Activated naive CD4-positive, alpha-beta T cell treated with anti-CD3 and anti-CD28 coated beads for 36 hours (primary cell): ENCODE measurements at regions not wholly inside any gene's neighbourhood (a gene's known extent, or its start where the extent isn't known, plus 50 kb on each side); places are given as distances from the start of the nearest gene placed in this dataset.
A peak's percentile ranks its signal among the peaks of the same experiment; 100 is the strongest.
"Not testable (repeated sequence)": the region's sequence is repeated elsewhere in the genome, so short reads cannot be mapped to it uniquely, and the experiment has no call there.

ENCODE experiments used
- CTCF ChIA-PET: fragments of 350-600 bp; sonication (Branson Sonifier 250); formaldehyde crosslinking; loops from one replicate; lab custom pipeline; 2021; ENCODE audit warnings: antibody characterized with exemption; lab: Charles Lee
- DNase-seq: peaks from one replicate; pipeline ENCODE4 v3.0.0-alpha.2; 2020
- H3K27ac Mint-ChIP-seq: one replicate; pipeline ENCODE4 v1.8.0; 2021; ENCODE audit warnings: mild to moderate bottlenecking, mixed read lengths
- H3K27me3 Mint-ChIP-seq: one replicate; pipeline ENCODE4 v1.8.0; 2021; ENCODE audit warnings: low read depth, mixed read lengths
- H3K36me3 Mint-ChIP-seq: one replicate; pipeline ENCODE4 v1.8.0; 2021; ENCODE audit warnings: low read depth, mixed read lengths
- H3K4me1 Mint-ChIP-seq: one replicate; pipeline ENCODE4 v1.8.0; 2021; ENCODE audit warnings: low read depth, mixed read lengths
- H3K4me3 Mint-ChIP-seq: one replicate; pipeline ENCODE4 v1.8.0; 2021; ENCODE audit warnings: mild to moderate bottlenecking, moderate library complexity, mixed read lengths
- H3K9me3 Mint-ChIP-seq: one replicate; pipeline ENCODE4 v1.8.0; 2021; ENCODE audit warnings: mixed read lengths
- intact Hi-C: fragments of 100-400 bp; cut with micrococcal nuclease; formaldehyde crosslinking; loops from one replicate; pipeline ENCODE4 v1.15.1; 2023

- intact Hi-C loops, result no loop called here
- H3K4me3 Mint-ChIP-seq, result no peak overlapping the region
- H3K27ac Mint-ChIP-seq, result no peak overlapping the region
- H3K36me3 Mint-ChIP-seq, result no peaks in the 10 kb centered on the region
- DNase-seq, result no peak
- peaks cover 2% of the 10 kb centered on the region for H3K9me3 Mint-ChIP-seq
- CTCF ChIA-PET, result no interaction called here
- no peaks in the 10 kb centered on the region for H3K4me1 Mint-ChIP-seq
- no peaks in the 10 kb centered on the region for H3K27me3 Mint-ChIP-seq
Observed at GRCh38 chr13:73535341-73535740, 476.5 kb downstream of the KLF5 start.

DNA sequence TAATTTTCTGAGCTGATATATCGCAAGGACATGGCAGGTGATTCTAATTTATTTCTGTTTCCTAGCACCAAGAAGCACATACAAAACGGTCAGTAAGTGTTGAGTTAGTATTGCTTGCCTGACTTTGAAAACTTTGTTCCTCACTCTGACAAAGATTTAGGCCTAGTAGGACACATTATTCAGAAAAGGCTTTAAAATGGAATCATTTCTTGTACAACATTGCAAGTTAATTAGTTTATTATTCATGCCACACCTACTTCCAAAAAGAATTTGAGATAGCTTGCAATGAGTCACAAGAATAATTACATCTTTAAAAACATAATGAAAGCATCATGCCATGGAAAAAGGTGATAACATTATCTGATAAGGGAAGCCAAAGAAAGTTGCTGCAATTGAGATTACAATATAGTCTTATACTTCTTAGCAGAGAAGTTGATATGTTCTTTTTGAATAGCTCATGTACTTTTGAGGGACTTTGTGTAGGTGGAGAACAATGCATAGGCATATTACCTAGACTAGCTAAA lies 474.2 kb downstream of the KLF5 start:
- Mint-ChIP-seq H3K27ac (no peak overlapping the region), H3K9me3 (peaks cover 2% of the 10 kb centered on the region)

DNA sequence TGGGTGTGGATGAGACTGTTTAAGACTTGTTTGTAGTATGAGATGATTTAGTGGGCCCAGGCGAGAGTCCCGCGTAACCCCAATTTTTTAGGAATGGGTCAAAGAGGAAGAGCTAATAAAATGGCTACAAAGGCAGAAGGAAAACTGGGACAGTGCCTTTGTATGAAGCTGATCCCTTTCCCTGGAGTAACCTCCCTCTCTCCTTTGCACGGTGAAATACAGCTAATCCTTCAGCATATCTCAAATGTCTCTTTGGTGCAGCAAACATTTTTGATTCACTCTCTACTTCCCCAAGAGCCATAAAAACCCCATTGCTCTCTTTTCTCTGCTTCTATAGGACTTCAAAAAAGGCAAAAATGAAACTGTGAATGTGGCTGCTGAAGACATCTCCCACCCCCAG lies 473.8 kb downstream of the KLF5 start:
- Mint-ChIP-seq H3K27ac (no peak overlapping the region), H3K27me3 (no peaks in the 10 kb centered on the region), H3K4me3 (no peak overlapping the region), H3K36me3 (no peaks in the 10 kb centered on the region), H3K9me3 (peaks cover 2% of the 10 kb centered on the region), H3K4me1 (no peaks in the 10 kb centered on the region)
- CTCF ChIA-PET, result interaction anchor here (0.6 kb wide), 1 partner anchor 122 kb away, joined by 3 read pairs; no protein-coding TSS in a partner anchor
- DNase-seq, result no peak
- intact Hi-C loops, result no loop called here

More for the DNA sequence above, 474.2 kb downstream of the KLF5 start:
- intact Hi-C loops, result no loop called here
- DNase-seq, result no peak
- no peaks in the 10 kb centered on the region for H3K36me3 Mint-ChIP-seq
- CTCF ChIA-PET, result no interaction called here
- H3K4me1 Mint-ChIP-seq, result no peaks in the 10 kb centered on the region
- no peak overlapping the region for H3K4me3 Mint-ChIP-seq
- H3K27me3 Mint-ChIP-seq, result no peaks in the 10 kb centered on the region

GRCh38 chr13:73531014-73531413 lies 472.2 kb downstream of the KLF5 start:
- no peak for DNase-seq
- CTCF ChIA-PET, result no interaction called here
- H3K4me1 Mint-ChIP-seq, result no peaks in the 10 kb centered on the region
- H3K9me3 Mint-ChIP-seq, result peaks cover 2% of the 10 kb centered on the region
- H3K4me3 Mint-ChIP-seq, result no peak overlapping the region
- no peak overlapping the region for H3K27ac Mint-ChIP-seq
- H3K27me3 Mint-ChIP-seq, result no peaks in the 10 kb centered on the region
- intact Hi-C loops, result no loop called here
- no peaks in the 10 kb centered on the region for H3K36me3 Mint-ChIP-seq

DNA sequence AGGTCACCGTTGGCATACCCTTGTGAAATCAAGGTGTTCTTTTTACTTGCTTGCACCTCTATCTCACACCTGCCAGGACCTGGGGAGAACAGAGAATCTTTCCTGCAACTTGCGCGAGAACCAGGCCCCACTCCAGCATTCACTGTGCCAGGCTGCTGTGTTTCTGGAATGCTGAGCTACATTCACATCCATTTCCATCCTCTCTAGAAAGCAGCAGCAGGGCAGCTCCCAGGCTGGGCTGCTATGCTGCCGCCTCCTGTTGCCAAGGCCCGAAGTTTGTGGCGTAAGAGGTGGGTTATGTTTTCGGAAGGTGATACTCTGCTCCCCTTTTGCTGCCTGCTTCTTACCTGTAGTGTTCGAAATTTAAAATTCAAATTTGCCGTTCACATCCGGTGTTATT lies 464.1 kb downstream of the KLF5 start:
- Mint-ChIP-seq H3K4me3 (no peak overlapping the region), H3K4me1 (peaks cover 22% of the 10 kb centered on the region), H3K27ac (no peak overlapping the region), H3K9me3 (no peaks in the 10 kb centered on the region), H3K27me3 (no peaks in the 10 kb centered on the region), H3K36me3 (no peaks in the 10 kb centered on the region)
- intact Hi-C loops, result no loop called here
- DNase-seq, result no peak
- CTCF ChIA-PET, result no interaction called here

DNA sequence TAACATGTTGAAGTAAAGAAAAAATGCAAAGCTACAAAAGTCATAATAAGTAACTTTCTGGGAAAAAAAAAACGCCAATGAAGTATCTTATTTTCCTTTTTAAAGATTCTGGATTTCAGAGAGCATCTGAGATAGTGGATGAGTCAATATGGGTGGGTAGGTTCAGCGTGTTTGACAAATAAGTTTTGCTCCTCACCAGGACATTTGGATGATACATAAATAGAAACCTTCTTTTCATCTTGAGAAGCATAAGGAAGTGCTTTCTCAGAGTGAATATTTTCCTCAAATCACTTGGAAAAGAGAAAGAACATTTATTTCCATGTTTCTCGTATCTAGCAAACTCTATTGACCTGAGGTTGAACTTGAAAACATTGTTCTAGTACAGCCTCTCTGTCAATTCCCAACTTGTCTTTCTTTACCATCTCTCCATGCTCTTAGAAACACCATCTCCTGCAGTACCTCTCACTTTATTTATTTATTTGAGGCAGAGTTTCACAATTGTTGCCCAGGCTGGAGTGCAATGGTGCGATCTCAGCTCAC lies 463.2 kb downstream of the KLF5 start:
- H3K27ac Mint-ChIP-seq, result no peak overlapping the region
- H3K4me3 Mint-ChIP-seq, result no peak overlapping the region
- no peaks in the 10 kb centered on the region for H3K9me3 Mint-ChIP-seq
- H3K27me3 Mint-ChIP-seq, result no peaks in the 10 kb centered on the region
- H3K4me1 Mint-ChIP-seq, result peaks cover 22% of the 10 kb centered on the region
- intact Hi-C loops, result loop anchor here (2.0 kb wide), 1 partner anchor 181 kb away; no protein-coding TSS in a partner anchor
- no peaks in the 10 kb centered on the region for H3K36me3 Mint-ChIP-seq
- CTCF ChIA-PET, result no interaction called here
- no peak for DNase-seq

- no peaks in the 10 kb centered on the region for H3K9me3 Mint-ChIP-seq
- peak; percentile 10 for DNase-seq
- H3K4me1 Mint-ChIP-seq, result peaks cover 22% of the 10 kb centered on the region
- H3K27me3 Mint-ChIP-seq, result no peaks in the 10 kb centered on the region
- intact Hi-C loops, result loop anchor here (2.0 kb wide), 1 partner anchor 182 kb away; no protein-coding TSS in a partner anchor
- H3K4me3 Mint-ChIP-seq, result peak overlapping the region; percentile 62
- CTCF ChIA-PET, result interaction anchor here (0.5 to 0.8 kb wide), 2 partner anchors 34 to 828 kb away, joined by 3 read pairs; no protein-coding TSS in a partner anchor
- peak overlapping the region; percentile 57 for H3K27ac Mint-ChIP-seq
- H3K36me3 Mint-ChIP-seq, result no peaks in the 10 kb centered on the region
Observed at GRCh38 chr13:73521290-73521624, 462.5 kb downstream of the KLF5 start.

DNA sequence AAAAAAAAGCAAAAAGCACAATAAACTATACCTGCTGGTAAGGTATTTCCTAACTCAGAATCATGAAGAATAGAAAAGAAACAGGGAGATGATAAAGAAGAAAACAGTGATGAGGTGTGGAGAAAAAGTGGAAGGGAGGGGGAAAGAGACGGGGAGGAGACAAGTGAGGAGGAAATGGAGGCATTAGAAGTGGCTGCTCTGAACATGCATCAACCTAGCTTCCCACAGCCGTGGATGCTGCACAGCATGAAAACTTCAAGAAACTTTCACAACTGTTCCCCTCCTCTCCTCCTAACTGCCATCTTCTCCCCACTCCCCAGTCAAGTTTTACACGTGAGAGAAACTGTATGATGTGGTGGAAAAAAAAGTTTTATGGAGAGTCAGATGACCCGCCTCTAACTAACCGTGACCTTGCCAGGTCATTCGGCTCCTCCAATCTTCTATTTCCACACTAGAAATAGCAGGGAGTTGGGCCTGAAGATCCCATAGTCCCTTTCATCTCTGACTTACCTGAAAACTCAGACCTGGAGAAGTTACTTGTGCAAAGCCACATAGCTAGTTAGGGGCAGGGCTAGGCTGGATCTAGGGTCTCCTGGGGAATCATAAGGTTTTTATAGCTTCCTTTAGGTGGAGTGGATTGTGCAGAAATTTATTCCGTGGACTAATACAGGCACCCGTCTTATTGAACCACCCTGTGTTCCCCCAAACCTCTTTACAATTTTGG lies 461.9 kb downstream of the KLF5 start:
- no peaks in the 10 kb centered on the region for H3K36me3 Mint-ChIP-seq
- DNase-seq, result peak; percentile 7
- no peaks in the 10 kb centered on the region for H3K27me3 Mint-ChIP-seq
- CTCF ChIA-PET, result interaction anchor here (0.5 to 0.9 kb wide), 6 partner anchors 34 to 829 kb away, joined by 3 to 4 read pairs (median 3); no protein-coding TSS in a partner anchor
- peak overlapping the region; percentile 57 for H3K27ac Mint-ChIP-seq
- H3K4me1 Mint-ChIP-seq, result peaks cover 22% of the 10 kb centered on the region
- intact Hi-C loops, result loop anchor here (2.0 kb wide), 1 partner anchor 182 kb away; no protein-coding TSS in a partner anchor
- H3K4me3 Mint-ChIP-seq, result peak overlapping the region; percentile 62
- no peaks in the 10 kb centered on the region for H3K9me3 Mint-ChIP-seq

- H3K27me3 Mint-ChIP-seq, H3K9me3 Mint-ChIP-seq, H3K36me3 Mint-ChIP-seq, DNase-seq: not testable (repeated sequence)
- Mint-ChIP-seq H3K4me3 (peak overlapping the region; percentile 62), H3K4me1 (peaks cover 22% of the 10 kb centered on the region), H3K27ac (peak overlapping the region; percentile 57)
- intact Hi-C loops, result loop anchor here (2.0 kb wide), 1 partner anchor 183 kb away; no protein-coding TSS in a partner anchor
- CTCF ChIA-PET, result interaction anchor here (0.6 to 0.9 kb wide), 4 partner anchors 88 to 239 kb away, joined by 3 to 4 read pairs (median 3); no protein-coding TSS in a partner anchor
Observed at GRCh38 chr13:73520135-73520534, 461.3 kb downstream of the KLF5 start.

DNA sequence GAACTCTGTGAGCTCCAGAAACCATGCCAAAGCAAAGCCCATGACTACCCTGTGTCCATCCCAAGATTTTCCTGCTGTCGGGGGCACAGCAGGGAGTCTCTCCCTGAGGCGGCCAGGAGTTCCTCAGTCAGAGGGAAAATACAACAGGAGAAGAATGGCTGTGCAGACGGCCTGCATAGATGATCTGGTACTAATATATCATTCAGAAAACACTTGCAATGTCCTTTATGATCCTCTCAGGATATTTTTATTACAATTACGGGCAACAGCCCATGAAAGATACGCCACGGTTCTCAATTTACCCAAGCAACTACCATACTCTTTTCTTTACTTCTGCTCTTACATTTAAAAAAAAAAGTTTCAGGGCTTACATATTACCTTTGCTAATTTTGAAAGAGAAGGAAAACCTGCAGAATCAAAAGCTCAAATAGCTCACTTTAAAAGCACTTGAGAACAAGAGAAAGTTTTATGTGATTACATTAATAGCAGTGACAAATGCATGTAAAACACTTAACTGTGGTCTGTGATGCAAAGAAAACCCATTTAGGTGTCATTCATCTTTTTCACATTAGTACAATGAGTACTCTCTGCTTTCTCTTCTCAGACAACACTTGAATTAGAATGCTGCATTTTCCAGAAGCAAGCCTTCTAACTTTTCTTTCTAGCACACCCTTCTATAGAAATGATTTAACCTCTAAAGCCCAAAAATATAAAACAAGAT lies 460.8 kb downstream of the KLF5 start:
- H3K27me3 Mint-ChIP-seq, result no peaks in the 10 kb centered on the region
- H3K36me3 Mint-ChIP-seq, result no peaks in the 10 kb centered on the region
- CTCF ChIA-PET, result interaction anchor here (0.7 kb wide), 2 partner anchors 88 to 238 kb away, joined by 3 read pairs; no protein-coding TSS in a partner anchor
- H3K9me3 Mint-ChIP-seq, result no peaks in the 10 kb centered on the region
- H3K4me1 Mint-ChIP-seq, result peaks cover 22% of the 10 kb centered on the region
- DNase-seq, result no peak
- no peak overlapping the region for H3K4me3 Mint-ChIP-seq
- H3K27ac Mint-ChIP-seq, result no peak overlapping the region
- intact Hi-C loops, result loop anchor here (2.0 kb wide), 1 partner anchor 183 kb away; no protein-coding TSS in a partner anchor

DNA sequence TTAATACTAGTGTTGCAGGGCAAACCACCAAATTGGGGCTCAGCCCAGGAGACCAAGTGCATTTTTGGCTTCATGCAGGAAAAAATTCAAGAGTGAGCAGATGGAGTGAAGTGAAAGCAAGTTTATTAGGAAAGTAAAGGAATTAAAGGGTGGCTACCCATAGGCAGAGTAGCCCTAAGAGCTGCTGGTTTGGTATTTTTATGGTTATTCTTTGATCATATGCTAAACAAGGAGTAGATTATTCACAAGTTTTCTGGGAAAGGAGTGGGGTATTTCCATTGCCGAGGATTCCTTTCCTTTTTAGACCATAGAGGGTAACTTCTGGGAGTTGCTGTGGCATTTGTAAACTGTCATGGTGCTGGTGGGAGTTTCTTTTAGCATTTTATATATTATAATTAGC lies 459.0 kb downstream of the KLF5 start:
- Mint-ChIP-seq H3K36me3 (no peaks in the 10 kb centered on the region), H3K4me1 (peaks cover 22% of the 10 kb centered on the region), H3K27me3 (no peaks in the 10 kb centered on the region), H3K9me3 (no peaks in the 10 kb centered on the region), H3K27ac (no peak overlapping the region), H3K4me3 (no peak overlapping the region)
- intact Hi-C loops, result no loop called here
- CTCF ChIA-PET, result no interaction called here
- no peak for DNase-seq

DNA sequence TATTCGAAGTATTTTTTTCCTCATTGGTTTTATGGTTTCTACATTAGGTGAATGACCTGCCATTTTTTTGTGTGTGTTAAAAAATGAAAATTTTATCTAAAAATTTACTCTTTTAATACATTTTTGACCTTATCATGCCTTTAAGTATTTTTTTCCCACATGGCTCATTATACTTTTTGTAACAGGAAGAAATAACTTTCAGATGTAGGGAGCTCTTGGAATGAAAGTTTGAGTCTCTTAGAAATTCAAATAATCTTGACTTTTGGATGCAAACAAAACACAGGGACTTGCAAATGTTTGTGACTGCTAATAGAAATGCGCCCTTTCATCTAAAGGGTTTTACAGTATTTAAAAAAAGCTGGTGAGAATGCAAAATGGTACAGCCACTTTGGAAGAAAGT lies 457.9 kb downstream of the KLF5 start:
- H3K27ac Mint-ChIP-seq, result no peak overlapping the region
- no peaks in the 10 kb centered on the region for H3K9me3 Mint-ChIP-seq
- CTCF ChIA-PET, result no interaction called here
- H3K4me1 Mint-ChIP-seq, result peaks cover 22% of the 10 kb centered on the region
- no peak overlapping the region for H3K4me3 Mint-ChIP-seq
- no peaks in the 10 kb centered on the region for H3K36me3 Mint-ChIP-seq
- no peak for DNase-seq
- intact Hi-C loops, result no loop called here
- H3K27me3 Mint-ChIP-seq, result no peaks in the 10 kb centered on the region
